22Rv1 (cell line): ENCODE measurements at regions not wholly inside any gene's neighbourhood (a gene's known extent, or its start where the extent isn't known, plus 50 kb on each side); places are given as distances from the start of the nearest gene placed in this dataset.

ENCODE experiments used
- CTCF ChIP-seq: fragments of 450-650 bp; IDR thresholded peaks from 2 replicates; pipeline ENCODE4 v1.5.1; 2017; ENCODE audit warnings: mild to moderate bottlenecking
- ZFX ChIP-seq: fragments of 450-650 bp; IDR thresholded peaks from 2 replicates; pipeline ENCODE4 v1.6.1; 2017; ENCODE audit warnings: antibody characterized with exemption, borderline replicate concordance

- TF ChIP-seq CTCF: no peak
- TF ChIP-seq ZFX: no peak
Observed at GRCh38 chr11:104361975-104362374, 198.0 kb upstream of the PDGFD start.
